H9 (cell line): ENCODE measurements at regions not wholly inside any gene's neighbourhood (a gene's known extent, or its start where the extent isn't known, plus 50 kb on each side); places are given as distances from the start of the nearest gene placed in this dataset.

ENCODE experiments used
- DNase-seq: peaks from one replicate; pipeline ENCODE4 v3.0.0-alpha.2; 2017
- H2AFZ ChIP-seq: one replicate; pipeline ENCODE4 v1.6.1; 2013; ENCODE audit warnings: mild to moderate bottlenecking, low read length, control low read depth, moderate library complexity
- H2AK5ac ChIP-seq: 2 replicates; pipeline ENCODE4 v1.6.1; 2013; ENCODE audit warnings: low read length, control low read depth, mixed read lengths; ENCODE audit not compliant: insufficient read length
- H2BK120ac ChIP-seq: one replicate; pipeline ENCODE4 v1.6.1; 2013; ENCODE audit warnings: low read depth, mild to moderate bottlenecking, low read length, control low read depth, inconsistent platforms; ENCODE audit not compliant: poor library complexity, severe bottlenecking
- H2BK12ac ChIP-seq: 2 replicates; pipeline ENCODE4 v1.6.1; 2013; ENCODE audit warnings: low read length, control low read depth, mixed read lengths, low read depth; ENCODE audit not compliant: insufficient read length
- H2BK15ac ChIP-seq: 2 replicates; pipeline ENCODE4 v1.6.1; 2013; ENCODE audit warnings: low read depth, low read length, control low read depth
- H2BK20ac ChIP-seq: one replicate; pipeline ENCODE4 v1.6.1; 2013; ENCODE audit warnings: low read depth, mild to moderate bottlenecking, low read length, control low read depth, inconsistent platforms; ENCODE audit not compliant: poor library complexity, severe bottlenecking
- H2BK5ac ChIP-seq: 2 replicates; pipeline ENCODE4 v1.6.1; 2013; ENCODE audit warnings: low read length, control low read depth, mixed read lengths; ENCODE audit not compliant: insufficient read length
- H3K14ac ChIP-seq: 2 replicates; pipeline ENCODE4 v1.6.1; 2013; ENCODE audit warnings: low read length, control low read depth; ENCODE audit not compliant: insufficient read depth
- H3K18ac ChIP-seq: 2 replicates; pipeline ENCODE4 v1.6.1; 2013; ENCODE audit warnings: low read depth, mild to moderate bottlenecking, mixed read lengths, low read length, control low read depth; ENCODE audit not compliant: insufficient read length
- H3K23ac ChIP-seq: 2 replicates; pipeline ENCODE4 v1.6.1; 2013; ENCODE audit warnings: low read length, control low read depth, mixed read lengths, low read depth; ENCODE audit not compliant: insufficient read length
- H3K23me2 ChIP-seq: 2 replicates; pipeline ENCODE4 v1.6.1; 2013; ENCODE audit warnings: low read depth, mild to moderate bottlenecking, mixed read lengths, low read length, control low read depth; ENCODE audit not compliant: insufficient read length, poor library complexity, severe bottlenecking
- H3K27ac ChIP-seq: 2 replicates; pipeline ENCODE4 v1.5.1; 2013; ENCODE audit warnings: low read length, control low read depth, mixed read lengths, low read depth; ENCODE audit not compliant: insufficient read length
- H3K27me3 ChIP-seq: 2 replicates; pipeline ENCODE4 v1.6.1; 2013; ENCODE audit warnings: low read length, control low read depth, inconsistent platforms; ENCODE audit not compliant: insufficient read depth
- H3K4ac ChIP-seq: 2 replicates; pipeline ENCODE4 v1.6.1; 2013; ENCODE audit warnings: low read depth, mild to moderate bottlenecking, control low read depth, inconsistent platforms, low read length, moderate library complexity
- H3K4me1 ChIP-seq: 2 replicates; pipeline ENCODE4 v1.6.1; 2013; ENCODE audit warnings: low read length, control low read depth, inconsistent platforms; ENCODE audit not compliant: insufficient read depth
- H3K4me2 ChIP-seq: 2 replicates; pipeline ENCODE4 v1.6.1; 2013; ENCODE audit warnings: low read length, control low read depth, mixed read lengths; ENCODE audit not compliant: insufficient read length, insufficient read depth
- H3K56ac ChIP-seq: 2 replicates; pipeline ENCODE4 v1.6.1; 2013; ENCODE audit warnings: low read depth, mild to moderate bottlenecking, mixed read lengths, low read length, control low read depth; ENCODE audit not compliant: insufficient read length
- H3K79me1 ChIP-seq: 2 replicates; pipeline ENCODE4 v1.6.1; 2013; ENCODE audit warnings: low read depth, mild to moderate bottlenecking, moderate library complexity, low read length, control low read depth, inconsistent platforms; ENCODE audit not compliant: insufficient read depth, poor library complexity, severe bottlenecking
- H3K79me2 ChIP-seq: 2 replicates; pipeline ENCODE4 v1.6.1; 2013; ENCODE audit warnings: low read length, control low read depth, inconsistent platforms; ENCODE audit not compliant: insufficient read depth
- H3K9ac ChIP-seq: 2 replicates; pipeline ENCODE4 v1.6.1; 2013; ENCODE audit warnings: low read length, control low read depth, mixed read lengths; ENCODE audit not compliant: insufficient read length; ENCODE audit errors: extremely low read depth
- H3K9me3 ChIP-seq: one replicate; pipeline ENCODE4 v1.6.1; 2013; ENCODE audit warnings: low read depth, low read length, inconsistent platforms; ENCODE audit not compliant: control insufficient read depth
- H3T11ph ChIP-seq: one replicate; pipeline ENCODE4 v1.6.1; 2013; ENCODE audit warnings: mild to moderate bottlenecking, low read length, control low read depth, inconsistent platforms
- H4K20me1 ChIP-seq: one replicate; pipeline ENCODE4 v1.6.1; 2013; ENCODE audit not compliant: control insufficient read depth, insufficient read length, insufficient read depth
- H4K5ac ChIP-seq: 2 replicates; pipeline ENCODE4 v1.6.1; 2013; ENCODE audit warnings: low read depth, mild to moderate bottlenecking, mixed read lengths, low read length, control low read depth; ENCODE audit not compliant: insufficient read length
- H4K8ac ChIP-seq: replicated peaks from 2 replicates; pipeline ENCODE4 v1.6.1; 2013; ENCODE audit warnings: low read length, control low read depth, mixed read lengths, low read depth; ENCODE audit not compliant: insufficient read length
- H4K91ac ChIP-seq: 2 replicates; pipeline ENCODE4 v1.6.1; 2013; ENCODE audit warnings: low read depth, mild to moderate bottlenecking, moderate library complexity, mixed read lengths, low read length, control low read depth; ENCODE audit not compliant: insufficient read length
- H3K27ac Mint-ChIP-seq, 3 experiments: 2 replicates in 2 of 3; 3 replicates in 1 of 3; pipeline ENCODE4 v1.8.0; 2020 to 2021; ENCODE audit warnings: mixed read lengths in 3 of 3, mild to moderate bottlenecking in 1 of 3, moderate library complexity in 1 of 3
- H3K27me3 Mint-ChIP-seq: 2 replicates; pipeline ENCODE4 v1.8.0; 2021; ENCODE audit warnings: low read depth, mild to moderate bottlenecking, moderate library complexity, mixed read lengths
- H3K36me3 Mint-ChIP-seq, 3 experiments: 2 replicates in 2 of 3; 3 replicates in 1 of 3; pipeline ENCODE4 v1.8.0; 2020 to 2021; ENCODE audit warnings: low read depth in 3 of 3, mixed read lengths in 3 of 3; ENCODE audit not compliant: insufficient read depth in 1 of 3
- H3K4me1 Mint-ChIP-seq, 2 experiments: 2 replicates each; pipeline ENCODE4 v1.8.0; 2020; ENCODE audit warnings: mixed read lengths in 2 of 2
- H3K4me3 Mint-ChIP-seq, 2 experiments: 2 replicates in 1 of 2; 3 replicates in 1 of 2; pipeline ENCODE4 v1.8.0; 2020 to 2021; ENCODE audit warnings: mild to moderate bottlenecking in 2 of 2, mixed read lengths in 2 of 2, moderate library complexity in 1 of 2
- H3K9me3 Mint-ChIP-seq, 2 experiments: 2 replicates in 1 of 2; 3 replicates in 1 of 2; pipeline ENCODE4 v1.8.0; 2020; ENCODE audit warnings: mild to moderate bottlenecking in 2 of 2, mixed read lengths in 2 of 2, moderate library complexity in 1 of 2
- CTCF ChIP-seq: fragments of 200-600 bp; sonication (generic); conservative IDR thresholded peaks from 3 replicates; pipeline ENCODE4 v1.8.0; 2021; ENCODE audit warnings: antibody characterized with exemption, mild to moderate bottlenecking
- WGBS: extraction: QIAGEN DNeasy Blood & Tissue Kit; methylation state at CpG from one replicate; pipeline ENCODE4 v1.1.7; 2013; ENCODE audit warnings: missing lambda C conversion rate, low lambda C conversion rate, mixed read lengths; ENCODE audit not compliant: insufficient read length; ENCODE audit errors: extremely low coverage; 5-methylcytosine and 5-hydroxymethylcytosine counted together

GRCh38 chr9:71632776-71633175 lies 135.5 kb downstream of the CEMIP2 start:
- Histone ChIP-seq H3K4me2 (no peak overlapping the region), H2BK15ac (no peak overlapping the region), H3K56ac (no peak overlapping the region), H2AK5ac (no peak overlapping the region), H2BK12ac (no peak overlapping the region), H3K14ac (no peak overlapping the region), H4K5ac (no peak overlapping the region), H3K23ac (no peak overlapping the region), H2BK5ac (no peak overlapping the region), H3K4ac (no peak overlapping the region), H2AFZ (no peak overlapping the region), H3K4me1 (no peaks in the 10 kb centered on the region; the same call in 1 of the 2 replicates), H3K9me3 (no peaks in the 10 kb centered on the region), H2BK20ac (no peak overlapping the region), H3K18ac (no peak overlapping the region), H4K20me1 (no peaks in the 10 kb centered on the region), H3K79me1 (no peaks in the 10 kb centered on the region), H3K23me2 (no peaks in the 10 kb centered on the region), H2BK120ac (no peak overlapping the region), H3K79me2 (no peaks in the 10 kb centered on the region), H3K27me3 (no peaks in the 10 kb centered on the region), H4K8ac (no peak overlapping the region), H3K27ac (no peak overlapping the region), H4K91ac (no peak overlapping the region), H3K9ac (no peak overlapping the region), H3T11ph (no peak overlapping the region)
- H3K9me3 Mint-ChIP-seq, result no peaks in the 10 kb centered on the region
- no peak overlapping the region for H3K4me3 Mint-ChIP-seq
- WGBS, result no CpG with 5 or more reads among the region's 5 CpGs
- H3K27ac Mint-ChIP-seq, result no peak overlapping the region
- peaks cover 8 to 12% of the 10 kb centered on the region in 2 experiments for H3K4me1 Mint-ChIP-seq
- no peak for DNase-seq
- no peaks in the 10 kb centered on the region for H3K36me3 Mint-ChIP-seq
- no peaks in the 10 kb centered on the region; the same call in 1 of the 2 replicates for H3K27me3 Mint-ChIP-seq
- no peak for TF ChIP-seq CTCF
